ENCODE measurements at regions not wholly inside any gene's neighbourhood (a gene's known extent, or its start where the extent isn't known, plus 50 kb on each side); places are given as distances from the start of the nearest gene placed in this dataset.

DNA sequence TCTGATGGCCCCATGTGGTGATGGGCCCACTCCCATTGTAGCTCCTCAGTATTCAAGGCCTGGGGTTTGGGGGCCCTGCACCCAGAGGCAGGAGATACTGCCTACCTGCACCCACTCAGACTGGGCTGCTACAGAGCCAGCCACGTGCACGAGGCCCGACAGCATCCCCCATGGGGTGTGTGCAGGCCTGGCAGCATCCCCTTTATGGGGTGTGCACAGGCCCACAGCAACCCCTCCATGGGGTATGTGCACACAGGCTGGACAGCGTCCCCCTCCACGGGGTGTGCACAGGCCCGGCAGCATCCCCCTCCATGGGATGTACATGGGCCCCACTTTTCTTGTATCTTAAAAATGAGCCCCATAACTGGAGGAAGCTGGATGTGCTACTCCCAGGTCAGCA, 156.0 kb downstream of the RBFOX3 start:
- intact Hi-C loops (cut with micrococcal nuclease) (no loop called here), dilution Hi-C loops (cut with MboI; ENCODE audit: extremely low pct_ligation_motif_present, low sequenced_read_pairs) (no loop called here)
- Histone ChIP-seq H3K9ac (replicated peaks; ENCODE audit: extremely low read depth, insufficient read depth, low read length) (no peak overlapping the region), H2AFZ (ENCODE audit: low read depth, low read length) (no peak overlapping the region), H4K20me1 (replicated peaks; ENCODE audit: control insufficient read depth, extremely low read depth, insufficient read depth, low read length) (no peaks in the 10 kb centered on the region), H3K27me3 (ENCODE audit: control insufficient read depth in 2 of 2, insufficient read depth in 2 of 2, low read length in 2 of 2) (no peaks in the 10 kb centered on the region), H3K9me1 (replicated peaks; ENCODE audit: control insufficient read depth, extremely low read depth, insufficient read depth, low read length) (no peaks in the 10 kb centered on the region), H3K79me2 (ENCODE audit: control insufficient read depth, insufficient read depth, low read length) (no peaks in the 10 kb centered on the region), H3K4me1 (ENCODE audit: control insufficient read depth, extremely low read depth, insufficient read depth, low read length) (no peaks in the 10 kb centered on the region), H3K4me2 (ENCODE audit: insufficient read depth, low read length) (no peak overlapping the region), H3K9me3 (replicated peaks; ENCODE audit: control insufficient read depth, insufficient read depth, low read length) (no peaks in the 10 kb centered on the region), H3K36me3 (ENCODE audit: control insufficient read depth in 2 of 2, extremely low read depth in 1 of 2, insufficient read depth in 2 of 2, low read length in 2 of 2) (no peaks in the 10 kb centered on the region), H3K27ac (ENCODE audit: insufficient read depth, low read depth, low read length) (no peak overlapping the region), H3K4me3 (replicated peaks in 1 of 3; ENCODE audit: insufficient read depth in 1 of 3, low read depth in 1 of 3, low read length in 3 of 3) (no peak overlapping the region)
- BruUV-seq (replicated peaks), result no TSS peak
- ChIA-PET POLR2A (no interaction called here), CTCF (no interaction called here)
- FAIRE-seq (no peak), DNase-seq (ENCODE audit: low read depth, low spot score) (no peak)
- no peak for TF ChIP-seq EZH2 (IDR thresholded peaks at IDR 0.05; ENCODE audit: borderline replicate concordance, low read depth, low read length, severe bottlenecking)
- no peak for TF ChIP-seq POLR2AphosphoS5 (IDR thresholded peaks at IDR 0.05; ENCODE audit: insufficient read depth, low read depth, low read length)
- TF ChIP-seq, protein P1, sequence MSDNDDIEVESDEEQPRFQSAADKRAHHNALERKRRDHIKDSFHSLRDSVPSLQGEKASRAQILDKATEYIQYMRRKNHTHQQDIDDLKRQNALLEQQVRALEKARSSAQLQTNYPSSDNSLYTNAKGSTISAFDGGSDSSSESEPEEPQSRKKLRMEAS (IDR thresholded peaks at IDR 0.05; ENCODE audit: insufficient read depth, insufficient read length), result no peak
- TF ChIP-seq POLR2A (IDR thresholded peaks at IDR 0.05; ENCODE audit: low read depth, low read length), result no peak
- TF ChIP-seq JUN (IDR thresholded peaks at IDR 0.05; ENCODE audit: borderline replicate concordance, insufficient read depth, insufficient read length, low read depth), result no peak
- TF ChIP-seq FOS (IDR thresholded peaks at IDR 0.05; ENCODE audit: borderline replicate concordance, insufficient read depth, low read length), result no peak
- TF ChIP-seq MYC (IDR thresholded peaks at IDR 0.05; ENCODE audit: low read depth, low read length), result no peak
- no peak for TF ChIP-seq GATA2 (IDR thresholded peaks at IDR 0.05; ENCODE audit: insufficient read depth, insufficient read length, low read depth, low read length)
- no peak for TF ChIP-seq CTCF (IDR thresholded peaks at IDR 0.05; ENCODE audit: extremely low read depth in 1 of 2, insufficient read depth in 1 of 2, low read depth in 1 of 2, low read length in 2 of 2)
